IPS-20b (cell line): ENCODE measurements at regions not wholly inside any gene's neighbourhood (a gene's known extent, or its start where the extent isn't known, plus 50 kb on each side); places are given as distances from the start of the nearest gene placed in this dataset.
"Not testable (repeated sequence)": the region's sequence is repeated elsewhere in the genome, so short reads cannot be mapped to it uniquely, and the experiment has no call there.

Source experiments
- H3K27ac ChIP-seq: one replicate; pipeline ENCODE4 v1.5.1; 2013; ENCODE audit warnings: low read length
- H3K27me3 ChIP-seq: 2 replicates; pipeline ENCODE4 v1.6.1; 2013; ENCODE audit warnings: mild to moderate bottlenecking, low read length, inconsistent platforms; ENCODE audit not compliant: insufficient read depth
- H3K36me3 ChIP-seq: 2 replicates; pipeline ENCODE4 v1.6.1; 2013; ENCODE audit warnings: low read depth, mild to moderate bottlenecking, inconsistent platforms, low read length, moderate library complexity; ENCODE audit not compliant: insufficient read depth
- H3K4me1 ChIP-seq: 2 replicates; pipeline ENCODE4 v1.6.1; 2013; ENCODE audit warnings: mild to moderate bottlenecking, control low read depth, inconsistent platforms, low read length, moderate library complexity; ENCODE audit not compliant: insufficient read depth
- H3K4me3 ChIP-seq: 2 replicates; pipeline ENCODE4 v1.5.1; 2013; ENCODE audit warnings: mild to moderate bottlenecking, low read length, inconsistent platforms
- H3K9ac ChIP-seq: 2 replicates; pipeline ENCODE4 v1.6.1; 2013; ENCODE audit warnings: low read depth, mild to moderate bottlenecking, inconsistent platforms, low read length, moderate library complexity
- H3K9me3 ChIP-seq: 2 replicates; pipeline ENCODE4 v1.6.1; 2013; ENCODE audit warnings: mild to moderate bottlenecking, low read depth, low read length, inconsistent platforms; ENCODE audit not compliant: insufficient read depth

DNA sequence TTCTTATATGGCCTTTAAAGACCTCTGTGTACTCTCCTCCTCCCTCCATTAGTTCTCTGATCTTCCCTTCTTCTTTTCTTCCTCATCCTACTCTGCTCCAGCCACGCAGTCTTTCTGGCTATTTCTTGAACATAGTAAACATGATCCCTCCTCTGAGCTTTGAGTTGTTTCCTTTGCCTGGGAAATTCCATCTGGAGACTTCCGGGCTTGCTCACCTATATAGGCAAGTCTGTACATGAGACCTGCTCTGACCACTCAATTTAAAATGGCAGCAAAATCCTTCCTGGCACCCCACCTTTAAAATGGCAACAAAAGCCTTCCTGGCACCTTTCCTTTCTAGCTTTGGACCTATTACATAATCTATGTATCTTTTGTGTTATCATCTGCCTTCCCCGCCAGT lies 94.4 kb downstream of the SPDYE17 start:
- H3K9me3 ChIP-seq, H3K4me3 ChIP-seq, H3K36me3 ChIP-seq, H3K9ac ChIP-seq, H3K27me3 ChIP-seq, H3K27ac ChIP-seq, H3K4me1 ChIP-seq: not testable (repeated sequence)

DNA sequence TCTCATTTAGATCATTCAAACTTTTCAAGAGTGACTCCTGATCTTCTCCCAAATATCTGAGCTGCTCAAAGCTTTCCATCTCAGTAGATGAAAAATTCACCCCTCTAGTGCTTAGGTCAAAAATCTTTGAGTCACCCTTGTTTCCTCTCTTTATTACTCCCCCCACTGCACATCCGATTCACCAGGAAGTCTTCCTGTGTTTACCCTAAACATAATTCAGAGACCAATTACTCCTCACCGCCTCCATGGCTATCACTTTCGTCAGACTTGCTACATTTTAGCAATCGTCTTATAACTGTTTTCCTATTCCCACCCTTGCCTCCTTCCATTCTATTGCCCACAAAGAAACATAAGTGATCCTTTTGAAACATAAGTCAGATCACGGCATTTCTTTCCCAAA lies 94.8 kb downstream of the SPDYE17 start:
- H3K27ac ChIP-seq, H3K9ac ChIP-seq, H3K9me3 ChIP-seq, H3K27me3 ChIP-seq, H3K4me3 ChIP-seq, H3K36me3 ChIP-seq, H3K4me1 ChIP-seq: not testable (repeated sequence)

DNA sequence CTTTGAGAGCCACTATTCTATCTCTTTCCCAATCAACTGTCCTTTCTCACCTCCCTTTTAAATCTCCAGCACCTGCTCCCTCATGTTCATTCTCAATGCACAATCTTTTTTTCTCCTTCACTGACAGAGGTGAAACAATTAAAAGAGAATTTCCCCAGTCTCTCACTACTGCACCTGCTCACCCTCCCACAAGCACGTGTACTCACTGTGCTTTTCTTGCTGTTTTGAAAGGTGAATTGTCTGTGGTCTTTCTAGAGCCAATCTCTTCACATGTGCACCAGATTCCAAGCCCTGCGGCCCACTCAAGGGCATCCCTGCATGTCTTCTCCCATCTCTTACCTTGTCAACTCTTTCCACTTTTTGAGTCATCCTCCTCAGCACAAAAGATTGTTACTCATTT lies 95.8 kb downstream of the SPDYE17 start:
- H3K9ac ChIP-seq, H3K27ac ChIP-seq, H3K27me3 ChIP-seq, H3K4me3 ChIP-seq, H3K9me3 ChIP-seq, H3K36me3 ChIP-seq, H3K4me1 ChIP-seq: not testable (repeated sequence)

DNA sequence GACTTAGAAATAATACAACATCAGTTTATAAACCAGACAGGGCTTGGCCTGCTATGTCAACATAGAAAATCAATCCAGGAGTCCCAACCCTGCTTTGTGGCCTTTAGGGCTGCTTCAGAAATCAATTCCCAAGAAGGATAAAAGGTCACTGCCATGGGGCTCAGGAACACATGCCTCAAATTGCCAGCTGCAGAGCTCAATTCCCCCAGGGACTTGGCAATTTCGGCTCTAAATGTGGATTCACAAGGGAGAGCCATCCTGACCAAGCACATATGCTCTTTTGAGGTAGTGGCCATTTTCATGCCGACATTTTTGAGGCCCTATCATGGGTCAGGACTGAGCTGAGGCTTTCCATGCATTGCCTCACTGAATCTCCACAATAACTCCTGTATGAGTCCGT lies 97.5 kb downstream of the SPDYE17 start:
- not testable (repeated sequence) for H3K4me1 ChIP-seq, H3K27ac ChIP-seq, H3K9ac ChIP-seq, H3K27me3 ChIP-seq, H3K9me3 ChIP-seq, H3K4me3 ChIP-seq, H3K36me3 ChIP-seq

DNA sequence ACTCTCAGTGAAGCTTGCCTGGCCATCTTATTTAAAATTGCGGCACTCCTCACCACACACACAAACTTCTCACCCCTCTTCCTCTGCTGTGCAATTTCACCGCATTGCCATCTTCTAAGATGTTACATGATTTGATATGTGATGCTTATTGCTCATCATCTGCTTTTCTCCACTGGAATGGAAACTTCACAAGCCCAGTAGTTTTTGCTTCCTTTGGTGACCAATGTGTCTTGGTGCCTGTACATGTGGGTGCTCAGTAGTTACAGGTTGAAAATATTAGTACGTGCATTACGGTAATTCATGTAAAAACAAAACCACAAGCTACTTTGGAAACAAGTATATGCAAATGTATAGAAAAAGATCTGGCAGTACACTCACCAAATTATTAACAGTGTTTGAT lies 99.2 kb downstream of the SPDYE17 start:
- not testable (repeated sequence) for H3K27ac ChIP-seq, H3K4me1 ChIP-seq, H3K9me3 ChIP-seq, H3K36me3 ChIP-seq, H3K9ac ChIP-seq, H3K4me3 ChIP-seq, H3K27me3 ChIP-seq

DNA sequence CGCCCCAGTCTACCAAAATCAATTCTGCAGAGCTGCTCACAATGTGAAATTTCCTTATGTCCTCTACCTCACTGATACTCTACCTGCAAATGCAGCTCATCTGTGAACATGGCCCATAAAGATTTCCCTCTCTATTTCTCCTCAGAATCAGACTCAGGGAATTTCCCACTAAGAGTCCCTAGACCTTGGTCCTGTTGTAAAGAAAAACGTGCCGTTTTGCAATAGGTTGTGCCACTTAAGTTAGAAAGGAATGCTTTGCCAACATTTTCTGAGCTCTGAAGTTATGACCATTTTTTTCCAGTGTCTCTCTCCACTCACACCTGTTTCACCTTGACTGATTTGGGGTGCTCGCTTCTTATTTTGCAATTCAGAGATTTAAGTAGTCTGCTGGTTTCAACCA lies 100.7 kb downstream of the SPDYE17 start:
- not testable (repeated sequence) for H3K36me3 ChIP-seq, H3K9me3 ChIP-seq, H3K27ac ChIP-seq, H3K9ac ChIP-seq, H3K4me1 ChIP-seq, H3K27me3 ChIP-seq, H3K4me3 ChIP-seq

DNA sequence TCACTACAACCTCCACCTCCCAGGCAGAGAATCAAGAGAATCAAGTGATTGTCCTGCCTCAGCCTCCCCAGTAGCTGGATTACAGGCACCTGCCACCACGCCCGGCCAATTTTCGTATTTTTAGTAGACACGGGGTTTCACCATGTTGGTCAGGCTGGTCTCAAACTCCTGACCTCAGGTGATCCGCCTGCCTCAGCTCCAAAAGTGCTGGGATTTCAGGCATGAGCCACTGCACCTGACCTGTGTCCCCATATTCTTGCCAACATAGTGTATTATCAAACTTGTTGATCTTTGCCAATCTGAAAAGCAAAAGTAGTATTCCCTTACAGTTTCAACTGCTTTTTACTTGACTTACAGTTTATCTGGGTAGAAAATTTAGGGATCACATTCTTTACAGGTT lies 101.7 kb downstream of the SPDYE17 start:
- H3K4me1 ChIP-seq, H3K9ac ChIP-seq, H3K27me3 ChIP-seq, H3K4me3 ChIP-seq, H3K27ac ChIP-seq, H3K36me3 ChIP-seq, H3K9me3 ChIP-seq: not testable (repeated sequence)

DNA sequence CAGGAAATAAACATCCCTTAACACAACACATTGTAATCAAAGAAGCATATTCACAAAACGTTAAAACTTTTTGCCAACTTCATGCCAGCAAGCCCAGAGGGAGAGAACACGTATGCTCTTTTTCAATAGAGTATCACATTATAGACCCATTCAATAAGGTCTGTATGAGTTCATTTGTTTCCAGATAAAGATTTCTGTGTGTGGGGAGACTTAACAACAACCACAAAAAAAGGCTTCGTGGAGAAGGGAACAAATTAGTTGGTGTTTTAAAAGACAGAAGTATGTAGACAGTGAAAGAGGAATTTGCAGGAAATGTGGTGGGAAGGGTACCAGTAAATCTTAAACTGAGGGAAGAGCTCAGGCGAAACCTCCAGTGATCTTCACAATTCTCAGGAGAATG lies 103.4 kb downstream of the SPDYE17 start:
- H3K4me1 ChIP-seq, H3K4me3 ChIP-seq, H3K9ac ChIP-seq, H3K9me3 ChIP-seq, H3K27ac ChIP-seq, H3K36me3 ChIP-seq, H3K27me3 ChIP-seq: not testable (repeated sequence)

DNA sequence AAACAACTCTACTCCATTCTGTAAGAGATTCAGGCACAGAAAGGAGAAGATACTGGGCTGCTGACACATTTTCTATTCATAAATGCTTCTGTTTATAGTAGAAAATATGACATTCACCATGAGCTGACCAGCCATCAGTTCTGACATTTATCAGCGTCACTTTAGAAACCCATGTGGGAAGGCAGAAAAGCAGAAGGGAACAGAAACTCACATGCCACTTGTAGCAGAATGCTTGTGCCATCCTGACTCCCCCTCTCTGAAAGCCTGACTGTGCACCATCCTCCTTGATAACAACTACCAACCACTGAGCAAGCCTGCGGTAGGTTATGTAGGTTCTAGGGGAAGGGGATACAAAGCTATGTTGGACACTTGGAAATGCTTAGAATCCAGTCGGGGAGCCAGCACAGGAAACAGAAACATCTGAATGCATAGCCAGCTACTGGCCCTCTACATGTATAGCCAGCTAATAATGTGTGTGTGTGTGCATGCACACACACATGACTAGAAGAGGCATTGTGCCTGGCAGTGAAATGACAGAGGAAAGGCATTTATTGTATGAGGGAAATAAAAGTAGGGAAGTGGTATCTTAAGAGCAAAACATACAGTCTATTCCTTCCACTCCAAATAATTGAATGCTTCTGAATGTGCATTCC lies 104.3 kb downstream of the SPDYE17 start:
- not testable (repeated sequence) for H3K9ac ChIP-seq, H3K27ac ChIP-seq, H3K27me3 ChIP-seq, H3K4me3 ChIP-seq, H3K36me3 ChIP-seq, H3K9me3 ChIP-seq, H3K4me1 ChIP-seq

DNA sequence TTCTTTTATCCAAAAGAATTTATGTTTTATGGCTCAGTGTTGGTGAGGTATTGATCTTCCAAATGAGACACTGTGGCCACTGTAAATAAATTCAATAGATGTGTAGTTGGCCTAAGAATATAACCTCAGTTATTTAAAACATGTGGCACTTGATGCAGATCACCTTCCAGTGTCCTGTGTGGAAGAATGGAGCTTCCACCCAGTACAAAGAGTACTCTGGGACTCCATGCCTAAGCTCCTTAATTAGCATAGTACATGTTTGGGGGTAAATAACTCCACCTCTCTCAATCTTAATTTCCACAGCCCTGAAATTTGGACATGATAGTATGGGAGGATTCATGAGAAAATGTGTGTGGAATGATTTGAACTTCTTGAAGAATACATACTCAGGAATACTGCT lies 105.7 kb downstream of the SPDYE17 start:
- H3K9ac ChIP-seq, H3K27ac ChIP-seq, H3K36me3 ChIP-seq, H3K4me3 ChIP-seq, H3K9me3 ChIP-seq, H3K27me3 ChIP-seq, H3K4me1 ChIP-seq: not testable (repeated sequence)

DNA sequence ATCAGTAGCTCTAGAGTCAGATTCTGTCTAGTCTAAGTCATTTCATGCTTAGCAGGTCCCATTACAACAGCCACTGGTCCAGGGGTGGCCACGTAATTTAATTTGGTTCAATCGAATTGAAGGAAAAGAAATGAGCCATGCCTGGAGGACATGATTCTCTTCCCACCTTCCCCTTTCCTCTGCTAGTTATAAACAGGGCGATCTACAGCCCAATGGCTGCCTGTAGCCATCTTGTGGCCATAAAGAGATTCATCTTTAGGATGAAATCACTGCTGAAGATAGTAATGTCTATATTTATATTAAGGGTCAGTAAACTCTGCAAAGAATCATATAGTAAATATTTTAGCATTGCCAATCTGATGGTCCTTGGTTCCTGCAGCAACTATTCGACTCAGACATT lies 107.4 kb downstream of the SPDYE17 start:
- H3K4me1 ChIP-seq, H3K4me3 ChIP-seq, H3K9me3 ChIP-seq, H3K36me3 ChIP-seq, H3K9ac ChIP-seq, H3K27me3 ChIP-seq, H3K27ac ChIP-seq: not testable (repeated sequence)

DNA sequence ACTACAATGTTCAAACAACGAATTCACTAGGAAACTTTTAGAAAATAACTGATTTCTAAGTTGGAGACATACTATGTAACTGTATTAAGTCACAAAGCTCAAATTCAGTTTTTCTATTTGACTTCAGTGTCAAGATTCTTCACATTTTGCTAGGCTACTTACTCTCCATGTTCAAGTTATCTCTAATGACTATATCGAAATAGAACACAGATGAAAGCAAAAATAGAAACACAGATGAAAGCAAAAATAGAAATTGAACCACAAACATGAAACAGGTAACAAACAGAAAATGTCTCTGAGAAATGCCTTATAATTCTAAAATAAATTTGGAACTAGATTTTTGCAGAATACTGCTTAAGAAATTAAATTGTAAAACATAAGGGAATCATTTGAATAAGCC lies 113.5 kb downstream of the SPDYE17 start:
- not testable (repeated sequence) for H3K36me3 ChIP-seq, H3K9me3 ChIP-seq, H3K9ac ChIP-seq, H3K27me3 ChIP-seq, H3K4me1 ChIP-seq, H3K4me3 ChIP-seq, H3K27ac ChIP-seq

DNA sequence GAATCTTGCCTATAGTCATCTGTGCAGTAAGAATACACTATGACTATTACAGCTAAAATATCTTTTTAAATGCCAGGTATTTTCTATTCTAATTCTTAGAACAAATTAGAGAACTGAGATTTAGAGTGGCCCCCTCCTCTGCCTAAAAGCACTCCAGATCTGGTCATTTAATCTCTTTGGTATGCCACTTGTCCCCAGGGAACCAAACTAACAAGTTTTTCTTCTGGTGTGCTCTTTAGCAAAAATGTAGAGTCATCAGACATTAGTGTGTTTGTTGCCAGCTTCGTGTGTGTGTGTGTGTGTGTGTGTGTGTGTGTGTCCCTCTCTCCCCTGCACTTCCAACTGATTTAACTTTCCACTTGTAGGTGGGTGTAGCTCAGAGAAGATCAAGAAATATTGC lies 117.8 kb downstream of the SPDYE17 start:
- H3K27ac ChIP-seq, H3K9ac ChIP-seq, H3K4me1 ChIP-seq, H3K36me3 ChIP-seq, H3K9me3 ChIP-seq, H3K27me3 ChIP-seq, H3K4me3 ChIP-seq: not testable (repeated sequence)
